K562 (cell line): ENCODE measurements at regions not wholly inside any gene's neighbourhood (a gene's known extent, or its start where the extent isn't known, plus 50 kb on each side); places are given as distances from the start of the nearest gene placed in this dataset.

ENCODE experiments used
- ATAC-seq: fragments of 200-7000 bp; cut with Tn5 transposase; 3 replicates; pipeline ENCODE4 v1.9.1; 2020; ENCODE audit warnings: moderate library complexity
- BruUV-seq: library from RNA; stranded (reverse); fragments of 400-500 nt; replicated peaks from 2 replicates; lab custom pipeline; 2021; lab: Mats Ljungman, UMichigan
- CTCF ChIA-PET: fragments of 300-600 bp; formaldehyde crosslinking; extraction: SDS; loops from one replicate; lab custom pipeline; 2021; ENCODE audit warnings: low intra/inter-chr PET ratio; lab: Yijun Ruan, JAX
- POLR2A ChIA-PET: fragments of 300-600, 350-650 bp; sonication (Branson Sonifier 250); formaldehyde crosslinking; extraction: SDS; loops from one replicate; lab custom pipeline; 2021; ENCODE audit warnings: antibody characterized with exemption, inconsistent platforms; lab: Yijun Ruan, JAX
- DNase-seq, 4 experiments: peaks; one replicate each; pipeline versions ENCODE4 v3.0.0 to v3.0.0-alpha.2; 2011 to 2018; ENCODE audit warnings: low spot score in 3 of 4, mixed read lengths in 3 of 4; ENCODE audit errors: extremely low read depth in 1 of 4
- FAIRE-seq: peaks from 2 replicates; lab custom pipeline; 2011; peaks lifted over from hg19 to GRCh38; lab: Jason Lieb, UNC
- H2AFZ ChIP-seq: 2 replicates; pipeline ENCODE4 v1.6.0; 2011; ENCODE audit warnings: low read depth, low read length, control low read depth, inconsistent platforms
- H3K27ac ChIP-seq: fragments of 200-600 bp; 3 replicates; pipeline ENCODE4 v1.8.0; 2011; ENCODE audit warnings: low read depth, mild to moderate bottlenecking, control low read depth, inconsistent platforms, low read length, moderate library complexity, mixed read lengths; ENCODE audit errors: extremely low read depth
- H3K27me3 ChIP-seq, 2 experiments: fragments of 300-600 bp in 1 of 2; 2 replicates in 1 of 2; 3 replicates in 1 of 2; pipeline versions ENCODE4 v1.6.0 to v1.8.0; 2011; ENCODE audit warnings: inconsistent platforms in 2 of 2, low read length in 2 of 2, mild to moderate bottlenecking in 1 of 2, mixed read lengths in 1 of 2, moderate library complexity in 1 of 2; ENCODE audit not compliant: control insufficient read depth in 2 of 2, insufficient read depth in 2 of 2
- H3K36me3 ChIP-seq: fragments of 300-600 bp; 3 replicates; pipeline ENCODE4 v1.8.0; 2011; ENCODE audit warnings: mild to moderate bottlenecking, low read length, inconsistent platforms; ENCODE audit not compliant: control insufficient read depth, insufficient read depth
- H3K4me1 ChIP-seq, 2 experiments: fragments of 200-600 bp in 1 of 2; replicated peaks in 1 of 2; 2 replicates in 1 of 2; 3 replicates in 1 of 2; pipeline versions ENCODE4 v1.5.1 to v1.8.0; 2011; ENCODE audit warnings: inconsistent platforms in 2 of 2, low read length in 2 of 2, mild to moderate bottlenecking in 1 of 2, mixed read lengths in 1 of 2, moderate library complexity in 1 of 2; ENCODE audit not compliant: control insufficient read depth in 2 of 2, insufficient read depth in 2 of 2
- H3K4me2 ChIP-seq: 2 replicates; pipeline ENCODE4 v1.6.1; 2011; ENCODE audit warnings: low read length, control low read depth, inconsistent platforms, mixed read lengths; ENCODE audit not compliant: insufficient read depth
- H3K4me3 ChIP-seq: fragments of 200-600 bp; sonication (generic), shearing (Covaris generic); 2 replicates; pipeline ENCODE4 v1.5.1; 2016; ENCODE audit warnings: control low read depth, inconsistent platforms
- H3K79me2 ChIP-seq: fragments of 200-600 bp; 3 replicates; pipeline ENCODE4 v1.8.0; 2011; ENCODE audit warnings: low read length, inconsistent platforms; ENCODE audit not compliant: control insufficient read depth, insufficient read depth
- H3K9ac ChIP-seq, 2 experiments: 2 replicates each; pipeline versions ENCODE4 v1.6.0 to v1.6.1; 2011; ENCODE audit warnings: low read depth in 2 of 2, low read length in 2 of 2, control low read depth in 1 of 2, inconsistent platforms in 1 of 2, mild to moderate bottlenecking in 1 of 2, mixed read lengths in 1 of 2; ENCODE audit not compliant: insufficient read depth in 1 of 2
- H3K9me1 ChIP-seq: one replicate; pipeline ENCODE4 v1.6.0; 2011; ENCODE audit warnings: inconsistent platforms, mild to moderate bottlenecking, low read length, moderate library complexity; ENCODE audit not compliant: control insufficient read depth, insufficient read depth
- H3K9me3 ChIP-seq: replicated peaks from 2 replicates; pipeline ENCODE4 v1.5.1; 2011; ENCODE audit warnings: low read depth, low read length, inconsistent platforms; ENCODE audit not compliant: control insufficient read depth, insufficient read depth
- H4K20me1 ChIP-seq: replicated peaks from 2 replicates; pipeline ENCODE4 v1.6.1; 2011; ENCODE audit warnings: low read length, inconsistent platforms, mixed read lengths; ENCODE audit not compliant: control insufficient read depth, insufficient read depth
- ARHGAP35 ChIP-seq: fragments of 450-650 bp; IDR thresholded peaks from 2 replicates; pipeline ENCODE4 v1.6.1; 2018; ENCODE audit not compliant: partially characterized antibody
- CLOCK ChIP-seq: fragments of 250-450 bp; sonication (Bioruptor Pico); IDR thresholded peaks from 2 replicates; pipeline ENCODE4 v1.4.0; 2020; ENCODE audit warnings: mild to moderate bottlenecking, moderate library complexity, borderline replicate concordance
- CREB1 ChIP-seq, 2 experiments: sonication (generic) in 1 of 2; formaldehyde crosslinking in 1 of 2; IDR thresholded peaks; 2 replicates each; pipeline versions ENCODE4 v1.6.1 to v1.8.0; 2012 to 2022; ENCODE audit warnings: inconsistent platforms in 1 of 2, mild to moderate bottlenecking in 1 of 2, missing genetic modification reagents in 1 of 2, moderate library complexity in 1 of 2
- ELF4 ChIP-seq: fragments of 450-650 bp; formaldehyde crosslinking; IDR thresholded peaks from 2 replicates; pipeline ENCODE4 v1.4.0; 2022; ENCODE audit warnings: missing genetic modification characterization
- HNRNPK ChIP-seq: fragments of 200-400 bp; formaldehyde crosslinking; IDR thresholded peaks from one replicate; pipeline ENCODE4 v1.6.1; 2018; ENCODE audit warnings: mild to moderate bottlenecking, low read depth, low read length; ENCODE audit not compliant: poor library complexity, severe bottlenecking
- MYNN ChIP-seq, 2 experiments: sonication (generic); formaldehyde crosslinking in 1 of 2; IDR thresholded peaks; 2 replicates each; pipeline versions ENCODE4 v1.5.0 to v1.6.1; 2016 to 2020; ENCODE audit warnings: antibody characterized with exemption in 1 of 2, missing genetic modification reagents in 1 of 2
- PRPF4 ChIP-seq: fragments of 200-400 bp; formaldehyde crosslinking; IDR thresholded peaks from one replicate; pipeline ENCODE4 v1.6.1; 2017; ENCODE audit warnings: low read length, low read depth, mild to moderate bottlenecking; ENCODE audit not compliant: insufficient read depth, poor library complexity, severe bottlenecking
- RBM39 ChIP-seq: fragments of 200-400 bp; formaldehyde crosslinking; optimal IDR thresholded peaks from 2 replicates; pipeline ENCODE3; 2018; ENCODE audit warnings: low read depth, low read length
- SIN3B ChIP-seq: fragments of 450-650 bp; IDR thresholded peaks from 2 replicates; pipeline ENCODE4 v1.6.1; 2017; ENCODE audit warnings: low read depth, mild to moderate bottlenecking, moderate library complexity
- ZNF124 ChIP-seq: sonication (generic); formaldehyde crosslinking; IDR thresholded peaks from 2 replicates; pipeline ENCODE4 v1.8.1; 2022; ENCODE audit warnings: missing genetic modification reagents
- ZNF431 ChIP-seq: sonication (generic); formaldehyde crosslinking; IDR thresholded peaks from 2 replicates; pipeline ENCODE4 v1.8.0; 2022; ENCODE audit warnings: mild to moderate bottlenecking, missing genetic modification reagents
- ZNF561 ChIP-seq: fragments of 450-650 bp; formaldehyde crosslinking; conservative IDR thresholded peaks from 2 replicates; pipeline ENCODE4 v1.4.0; 2020; ENCODE audit warnings: mild to moderate bottlenecking, moderate library complexity
- WGBS: fragments of 100-300 bp; shearing (Covaris generic); methylation state at CpG from one replicate; pipeline ENCODE4 v1.1.6; 2016; ENCODE audit warnings: low coverage, mixed read lengths; ENCODE audit not compliant: insufficient coverage; ENCODE audit errors: missing lambda C conversion rate; 5-methylcytosine and 5-hydroxymethylcytosine counted together
- in situ Hi-C: fragments of 300-500 bp; cut with MboI; formaldehyde crosslinking; loops from 4 replicates; pipeline ENCODE4 v1.15.0; 2018; ENCODE audit warnings: inconsistent platforms, mixed read lengths
- intact Hi-C: fragments of 100-400 bp; cut with micrococcal nuclease; formaldehyde crosslinking; loops from 2 replicates; pipeline ENCODE4 v1.14.2; 2022

GRCh38 chr3:194761384-194761783 lies 75.7 kb downstream of the FAM43A start (continued):
- TF ChIP-seq CLOCK (CRISPR knock-in tag) (no peak), PRPF4 (no peak), ELF4 (CRISPR knock-in tag) (no peak), ZNF561 (CRISPR knock-in tag) (no peak)
- TF ChIP-seq, all 486 proteins: peak for 0

GRCh38 chr3:194766845-194767244 lies 81.2 kb downstream of the FAM43A start:
- Histone ChIP-seq H3K9ac (no peak overlapping the region), H3K4me3 (no peak overlapping the region), H3K4me2 (no peak overlapping the region), H3K27ac (no peak overlapping the region), H4K20me1 (0 out of 2 replicates have a peak, but pooled peaks cover 1% of the 10 kb centered on the region), H3K36me3 (no peaks in the 10 kb centered on the region), H3K27me3 (peaks cover 7 to 41% of the 10 kb centered on the region in 2 experiments; a peak in 4 of 5 replicates), H3K79me2 (no peaks in the 10 kb centered on the region), H3K9me3 (no peaks in the 10 kb centered on the region), H3K9me1 (no peaks in the 10 kb centered on the region), H2AFZ (no peak overlapping the region), H3K4me1 (peaks cover 4 to 8% of the 10 kb centered on the region in 2 experiments; a peak in 2 of 5 replicates)
- 4% methylated on average over 7 of the region's 7 CpGs for WGBS
- ChIA-PET POLR2A (no interaction called here), CTCF (no interaction called here)
- intact Hi-C loops (no loop called here), in situ Hi-C loops (no loop called here)
- ATAC-seq = no peak
- FAIRE-seq = no peak
- DNase-seq = no peak
- TF ChIP-seq MYNN (IDR thresholded peaks at IDR 0.05) (no peak), MYNN (CRISPR knock-in tag; IDR thresholded peaks at IDR 0.05) (no peak), HNRNPK (no peak), RBM39 (no peak), SIN3B (no peak), ZNF431 (CRISPR knock-in tag) (no peak), CREB1 (IDR thresholded peaks at IDR 0.05) (no peak), CREB1 (CRISPR knock-in tag; IDR thresholded peaks at IDR 0.05) (no peak), ZNF124 (CRISPR knock-in tag) (no peak), ARHGAP35 (no peak)
- BruUV-seq = no TSS peak
